H1 (cell line): ENCODE measurements at regions not wholly inside any gene's neighbourhood (a gene's known extent, or its start where the extent isn't known, plus 50 kb on each side); places are given as distances from the start of the nearest gene placed in this dataset.

ENCODE experiments used
- CTCF ChIA-PET: fragments of 300-600 bp; sonication (Branson Sonifier 250); formaldehyde crosslinking; loops from one replicate; lab custom pipeline; 2021; ENCODE audit not compliant: partially characterized antibody; lab: Charles Lee
- POLR2A ChIA-PET: fragments of 300-600 bp; sonication (Branson Sonifier 250); formaldehyde crosslinking; loops from one replicate; lab custom pipeline; 2021; ENCODE audit warnings: inconsistent platforms; ENCODE audit not compliant: partially characterized antibody; lab: Charles Lee
- DNase-seq, 2 experiments: peaks; one replicate each; pipeline versions ENCODE4 v3.0.0 to v3.0.0-alpha.2; 2010 to 2022; ENCODE audit warnings: low spot score in 2 of 2, low read depth in 1 of 2, mixed read lengths in 1 of 2
- FAIRE-seq: peaks from 2 replicates; lab custom pipeline; 2011; peaks lifted over from hg19 to GRCh38; lab: Jason Lieb, UNC
- H2AFZ ChIP-seq: 2 replicates; pipeline ENCODE4 v1.8.1; 2012; ENCODE audit warnings: low read length, inconsistent platforms
- H2AK5ac ChIP-seq: 2 replicates; pipeline ENCODE4 v1.6.1; 2013; ENCODE audit warnings: low read depth, low read length
- H2BK120ac ChIP-seq: replicated peaks from 2 replicates; pipeline ENCODE3; 2013; ENCODE audit warnings: low read depth, low read length, inconsistent platforms
- H2BK12ac ChIP-seq: 2 replicates; pipeline ENCODE4 v1.6.1; 2013; ENCODE audit warnings: low read depth, low read length
- H2BK15ac ChIP-seq: 2 replicates; pipeline ENCODE4 v1.6.1; 2013; ENCODE audit warnings: low read length
- H2BK20ac ChIP-seq: 2 replicates; pipeline ENCODE4 v1.6.1; 2013; ENCODE audit warnings: low read length
- H2BK5ac ChIP-seq: 2 replicates; pipeline ENCODE4 v1.6.1; 2013; ENCODE audit warnings: low read depth, low read length
- H3K14ac ChIP-seq: 2 replicates; pipeline ENCODE4 v1.6.1; 2013; ENCODE audit warnings: inconsistent platforms; ENCODE audit not compliant: insufficient read length
- H3K18ac ChIP-seq: 2 replicates; pipeline ENCODE4 v1.6.1; 2013; ENCODE audit warnings: low read length; ENCODE audit errors: extremely low read depth
- H3K23ac ChIP-seq: 2 replicates; pipeline ENCODE4 v1.6.1; 2013; ENCODE audit warnings: inconsistent platforms; ENCODE audit not compliant: insufficient read length
- H3K23me2 ChIP-seq: 2 replicates; pipeline ENCODE4 v1.6.1; 2013; ENCODE audit warnings: low read depth, low read length
- H3K27ac ChIP-seq: 2 replicates; pipeline ENCODE4 v1.6.1; 2011; ENCODE audit warnings: low read depth, low read length, inconsistent platforms
- H3K27me3 ChIP-seq, 4 experiments: replicated peaks in 1 of 4; 1 replicate in 1 of 4; 2 replicates in 3 of 4; pipeline versions ENCODE4 v1.6.1 to v1.8.1; 2011 to 2013; ENCODE audit warnings: low read length in 3 of 4, mild to moderate bottlenecking in 3 of 4, inconsistent platforms in 2 of 4, mixed read lengths in 2 of 4, moderate library complexity in 1 of 4; ENCODE audit not compliant: control insufficient read depth in 3 of 4, insufficient read depth in 3 of 4; ENCODE audit errors: extremely low read depth in 1 of 4
- H3K36me3 ChIP-seq, 4 experiments: 2 replicates each; pipeline versions ENCODE4 v1.6.1 to v1.8.1; 2011 to 2013; ENCODE audit warnings: mild to moderate bottlenecking in 4 of 4, low read length in 3 of 4, moderate library complexity in 2 of 4, control low read depth in 1 of 4, inconsistent platforms in 1 of 4; ENCODE audit not compliant: insufficient read depth in 4 of 4, control insufficient read depth in 2 of 4
- H3K4ac ChIP-seq: replicated peaks from 2 replicates; pipeline ENCODE3; 2013; ENCODE audit warnings: low read length, low read depth, mixed read lengths, inconsistent platforms; ENCODE audit not compliant: insufficient read length
- H3K4me1 ChIP-seq, 4 experiments: replicated peaks in 1 of 4; 1 replicate in 1 of 4; 2 replicates in 3 of 4; pipeline versions ENCODE4 v1.6.1 to v1.8.1; 2011 to 2013; ENCODE audit warnings: low read length in 3 of 4, inconsistent platforms in 2 of 4, mixed read lengths in 1 of 4; ENCODE audit not compliant: insufficient read depth in 4 of 4, control insufficient read depth in 3 of 4
- H3K4me2 ChIP-seq, 2 experiments: 2 replicates each; pipeline versions ENCODE4 v1.6.1 to v1.8.1; 2011 to 2013; ENCODE audit warnings: low read depth in 2 of 2, low read length in 2 of 2, control low read depth in 1 of 2, inconsistent platforms in 1 of 2, mild to moderate bottlenecking in 1 of 2; ENCODE audit not compliant: insufficient read depth in 1 of 2
- H3K4me3 ChIP-seq, 4 experiments: fragments of 200-600, 300-600 bp in 1 of 4; sonication (generic), shearing (Covaris generic), sonication (Bioruptor Twin) in 1 of 4; 2 replicates each; pipeline versions ENCODE4 v1.5.1 to v1.8.1; 2011 to 2016; ENCODE audit warnings: low read length in 4 of 4, low read depth in 3 of 4, control low read depth in 2 of 4, inconsistent platforms in 2 of 4, mild to moderate bottlenecking in 2 of 4, mixed read lengths in 1 of 4, moderate library complexity in 1 of 4; ENCODE audit not compliant: insufficient read depth in 2 of 4; ENCODE audit errors: extremely low read depth in 1 of 4
- H3K56ac ChIP-seq: replicated peaks from 2 replicates; pipeline ENCODE3; 2013; ENCODE audit warnings: low read depth, mild to moderate bottlenecking, mixed read lengths, low read length, inconsistent platforms; ENCODE audit not compliant: insufficient read length
- H3K79me1 ChIP-seq: 2 replicates; pipeline ENCODE4 v1.6.1; 2013; ENCODE audit warnings: low read depth, low read length, control low read depth
- H3K79me2 ChIP-seq, 2 experiments: 2 replicates each; pipeline versions ENCODE4 v1.6.1 to v1.8.1; 2012 to 2013; ENCODE audit warnings: low read length in 2 of 2, mild to moderate bottlenecking in 2 of 2, inconsistent platforms in 1 of 2; ENCODE audit not compliant: insufficient read depth in 2 of 2, control insufficient read depth in 1 of 2
- H3K9ac ChIP-seq, 4 experiments: replicated peaks in 1 of 4; 1 replicate in 1 of 4; 2 replicates in 3 of 4; pipeline versions ENCODE4 v1.6.1 to v1.8.1; 2011 to 2013; ENCODE audit warnings: low read depth in 3 of 4, low read length in 3 of 4, control low read depth in 2 of 4, mild to moderate bottlenecking in 2 of 4, moderate library complexity in 2 of 4, inconsistent platforms in 1 of 4; ENCODE audit errors: extremely low read depth in 1 of 4
- H3K9me3 ChIP-seq, 2 experiments: 2 replicates each; pipeline versions ENCODE4 v1.6.1 to v1.8.1; 2012 to 2013; ENCODE audit warnings: mild to moderate bottlenecking in 2 of 2, moderate library complexity in 2 of 2, control low read depth in 1 of 2, inconsistent platforms in 1 of 2, low read depth in 1 of 2, low read length in 1 of 2, mixed read lengths in 1 of 2; ENCODE audit not compliant: insufficient read depth in 2 of 2
- H4K20me1 ChIP-seq, 2 experiments: replicated peaks in 1 of 2; 2 replicates each; pipeline versions ENCODE3 to v1.8.1; 2011 to 2013; ENCODE audit warnings: inconsistent platforms in 2 of 2, low read length in 2 of 2, mild to moderate bottlenecking in 1 of 2; ENCODE audit not compliant: insufficient read depth in 2 of 2, control insufficient read depth in 1 of 2
- H4K5ac ChIP-seq: 2 replicates; pipeline ENCODE4 v1.6.1; 2013; ENCODE audit warnings: low read length, low read depth, mixed read lengths, inconsistent platforms; ENCODE audit not compliant: insufficient read length
- H4K8ac ChIP-seq: 2 replicates; pipeline ENCODE4 v1.8.0; 2013; ENCODE audit warnings: mild to moderate bottlenecking, moderate library complexity, low read length, inconsistent platforms; ENCODE audit not compliant: insufficient read depth; ENCODE audit errors: extremely low read depth
- H4K91ac ChIP-seq: replicated peaks from 2 replicates; pipeline ENCODE3; 2013; ENCODE audit warnings: low read length, mixed read lengths, inconsistent platforms; ENCODE audit not compliant: insufficient read length
- ASH2L ChIP-seq: fragments of 200-600, 300-600 bp; sonication (generic); IDR thresholded peaks from one replicate; pipeline ENCODE4 v1.7.1; 2017; ENCODE audit warnings: low read length
- BRCA1 ChIP-seq: IDR thresholded peaks from 2 replicates; pipeline ENCODE4 v1.6.1; 2012; ENCODE audit warnings: low read depth, low read length, improper control_type of control experiment
- CHD2 ChIP-seq: IDR thresholded peaks from 2 replicates; pipeline ENCODE4 v1.6.1; 2012; ENCODE audit warnings: low read length, improper control_type of control experiment
- CREB1 ChIP-seq: IDR thresholded peaks from 2 replicates; pipeline ENCODE4 v1.6.1; 2012; ENCODE audit warnings: inconsistent platforms
- CTCF ChIP-seq, 3 experiments: IDR thresholded peaks; 1 replicate in 2 of 3; 2 replicates in 1 of 3; pipeline versions ENCODE4 v1.5.1 to v1.6.1; 2011; ENCODE audit warnings: low read length in 3 of 3, mild to moderate bottlenecking in 3 of 3, inconsistent platforms in 2 of 3, low read depth in 1 of 3, moderate library complexity in 1 of 3; ENCODE audit not compliant: insufficient read depth in 1 of 3; ENCODE audit errors: control extremely low read depth in 1 of 3
- GABPA ChIP-seq: IDR thresholded peaks from 2 replicates; pipeline ENCODE4 v1.6.1; 2011; ENCODE audit warnings: mild to moderate bottlenecking, low read length, moderate library complexity, borderline replicate concordance; ENCODE audit not compliant: insufficient read depth
- GTF2F1 ChIP-seq: IDR thresholded peaks from 2 replicates; pipeline ENCODE4 v1.6.1; 2012; ENCODE audit warnings: low read depth, low read length, improper control_type of control experiment, borderline replicate concordance
- HDAC2 ChIP-seq, 2 experiments: fragments of 300-600 bp in 1 of 2; sonication (generic) in 1 of 2; IDR thresholded peaks; 2 replicates each; pipeline ENCODE4 v1.6.1; 2011 to 2012; ENCODE audit warnings: low read depth in 2 of 2, low read length in 2 of 2, mild to moderate bottlenecking in 2 of 2, moderate library complexity in 2 of 2, borderline replicate concordance in 1 of 2, inconsistent platforms in 1 of 2
- JUND ChIP-seq: IDR thresholded peaks from 2 replicates; pipeline ENCODE4 v1.6.1; 2011; ENCODE audit warnings: mild to moderate bottlenecking, improper control_type of control experiment, low read length
- MAFK ChIP-seq: IDR thresholded peaks from 2 replicates; pipeline ENCODE4 v1.6.1; 2012; ENCODE audit warnings: low read depth, mild to moderate bottlenecking, improper control_type of control experiment, low read length
- SAP30 ChIP-seq: fragments of 300-600 bp; sonication (generic); IDR thresholded peaks from 2 replicates; pipeline ENCODE4 v1.7.1; 2012; ENCODE audit warnings: low read length, moderate library complexity, mild to moderate bottlenecking, inconsistent platforms; ENCODE audit not compliant: insufficient read depth, insufficient replicate concordance
- SUZ12 ChIP-seq: fragments of 200-600 bp; sonication (generic); IDR thresholded peaks from 2 replicates; pipeline ENCODE4 v1.6.1; 2012; ENCODE audit warnings: mild to moderate bottlenecking, inconsistent platforms, low read length, moderate library complexity, mixed read lengths
- YY1 ChIP-seq: IDR thresholded peaks from 2 replicates; pipeline ENCODE4 v1.6.1; 2011; ENCODE audit warnings: low read depth, mild to moderate bottlenecking, low read length
- WGBS, 2 experiments: shearing (Covaris generic) in 1 of 2; methylation state at CpG; one replicate each; pipeline versions ENCODE4 v1.1.6 to v1.1.7; 2013 to 2015; ENCODE audit warnings: low lambda C conversion rate in 2 of 2, mixed read lengths in 2 of 2, inconsistent platforms in 1 of 2, low coverage in 1 of 2, missing lambda C conversion rate in 1 of 2; ENCODE audit not compliant: insufficient replicate concordance in 2 of 2, insufficient coverage in 1 of 2, insufficient read length in 1 of 2; ENCODE audit errors: extremely low coverage in 1 of 2, missing lambda C conversion rate in 1 of 2; 5-methylcytosine and 5-hydroxymethylcytosine counted together

DNA sequence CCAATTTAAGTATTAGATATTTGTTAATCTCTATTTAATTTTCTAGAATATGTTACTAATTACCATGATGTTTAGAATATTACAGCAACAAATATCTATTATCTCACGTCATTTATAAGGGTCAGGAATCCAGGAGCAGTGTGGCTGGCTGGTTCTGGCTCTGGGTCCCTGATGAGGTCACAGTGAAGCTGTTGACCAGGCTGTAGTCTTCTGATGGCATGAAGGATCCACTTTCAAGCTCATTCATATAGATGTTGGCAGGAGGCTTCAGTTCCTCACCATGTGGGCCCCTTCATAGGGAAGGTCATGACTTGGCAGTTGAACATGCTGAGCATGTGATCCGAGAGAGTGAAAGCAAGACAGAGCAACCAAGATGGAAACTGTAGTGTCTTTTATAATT lies 375.6 kb downstream of the ATP23 start:
- Histone ChIP-seq H3K9ac (no peak overlapping the region), H3K4me3 (no peak overlapping the region)
- 96% methylated on average over 2 of the region's 2 CpGs; no CpG with 5 or more reads in 1 of the 2 experiments for WGBS, 2 experiments
- TF ChIP-seq CREB1 (no peak), GTF2F1 (no peak), SUZ12 (no peak), BRCA1 (no peak), GABPA (no peak), JUND (no peak), YY1 (no peak), CTCF (IDR thresholded peaks at IDR 0.05; ENCODE audit: control extremely low read depth in 1 of 3, insufficient read depth in 1 of 3, low read depth in 1 of 3, low read length in 3 of 3) (no peak), HDAC2 (IDR thresholded peaks at IDR 0.05; ENCODE audit: borderline replicate concordance in 1 of 2, low read depth in 2 of 2, low read length in 2 of 2) (no peak), ASH2L (no peak), MAFK (no peak), SAP30 (no peak), CHD2 (no peak)

More for the DNA sequence above, 375.6 kb downstream of the ATP23 start:
- H3K9me3 ChIP-seq, result peaks cover 3 to 10% of the 10 kb centered on the region in 2 experiments; a peak in 2 of 4 replicates
- H4K20me1 ChIP-seq, result no peaks in the 10 kb centered on the region
- no peak overlapping the region for H2BK120ac ChIP-seq
- H3K4me2 ChIP-seq, result no peak overlapping the region
- H2AK5ac ChIP-seq, result 0 out of 2 replicates have a peak overlapping the region, but pooled peaks have one; percentile 24
- H3K18ac ChIP-seq, result no peak overlapping the region
- no peak overlapping the region for H2AFZ ChIP-seq
- no peak overlapping the region for H4K91ac ChIP-seq
- no peak overlapping the region for H3K23ac ChIP-seq
- no peak overlapping the region for H2BK5ac ChIP-seq
- H3K4ac ChIP-seq, result no peak overlapping the region
- no peaks in the 10 kb centered on the region for H3K79me1 ChIP-seq
- H3K27me3 ChIP-seq, result no peaks in the 10 kb centered on the region
- no peak overlapping the region for H4K8ac ChIP-seq
- ChIA-PET CTCF (no interaction called here), POLR2A (no interaction called here)
- no peak overlapping the region for H2BK15ac ChIP-seq
- no peaks in the 10 kb centered on the region for H3K36me3 ChIP-seq
- no peak overlapping the region for H2BK20ac ChIP-seq
- FAIRE-seq (no peak), DNase-seq (no peak)
- H3K14ac ChIP-seq, result no peak overlapping the region
- H2BK12ac ChIP-seq, result no peak overlapping the region
- H3K4me1 ChIP-seq, result no peaks in the 10 kb centered on the region
- no peaks in the 10 kb centered on the region for H3K79me2 ChIP-seq
- H3K23me2 ChIP-seq, result no peaks in the 10 kb centered on the region
- H4K5ac ChIP-seq, result no peak overlapping the region
- H3K27ac ChIP-seq, result no peak overlapping the region
- no peak overlapping the region for H3K56ac ChIP-seq
